Body of pancreas (tissue), 4 donors: ENCODE measurements at regions not wholly inside any gene's neighbourhood (a gene's known extent, or its start where the extent isn't known, plus 50 kb on each side); places are given as distances from the start of the nearest gene placed in this dataset.

ENCODE experiments used
- CTCF ChIP-seq, 7 experiments: fragments of 450-650 bp in 4 of 7; fragments of 200-600 bp in 3 of 7; sonication (generic) in 3 of 7; IDR thresholded peaks; one replicate each; pipeline ENCODE4 v1.5.1; 2016 to 2019; ENCODE audit warnings: antibody characterized with exemption in 7 of 7
- POLR2A ChIP-seq, 3 donors: fragments of 450-650 bp; IDR thresholded peaks; one replicate each; pipeline ENCODE4 v1.6.1; 2016; ENCODE audit warnings: antibody characterized with exemption in 3 of 3, mild to moderate bottlenecking in 2 of 3

GRCh38 chr2:138430181-138430580 lies 71.4 kb upstream of the SPOPL start:
- no peak for TF ChIP-seq CTCF (IDR thresholded peaks at IDR 0.05)
- no peak for TF ChIP-seq POLR2A (IDR thresholded peaks at IDR 0.05)
